ENCODE measurements at regions not wholly inside any gene's neighbourhood (a gene's known extent, or its start where the extent isn't known, plus 50 kb on each side); places are given as distances from the start of the nearest gene placed in this dataset.

GRCh38 chr2:209095432-209095831 is 328.4 kb upstream of the MAP2 start:
- TF ChIP-seq CTCF (conservative IDR thresholded peaks at IDR 0.05; ENCODE audit: low read length) (no peak), EZH2phosphoT487 (IDR thresholded peaks at IDR 0.05; ENCODE audit: borderline replicate concordance, low read depth, low read length) (no peak)
